Prostate gland (tissue), 2 donors: ENCODE measurements at regions not wholly inside any gene's neighbourhood (a gene's known extent, or its start where the extent isn't known, plus 50 kb on each side); places are given as distances from the start of the nearest gene placed in this dataset.

Experiments used
- DNase-seq: peaks from one replicate; pipeline ENCODE4 v3.0.0-alpha.2; 2019; ENCODE audit warnings: low spot score
- H3K27ac ChIP-seq, 2 donors: fragments of 200-600 bp; sonication (generic); 2 replicates each; pipeline ENCODE4 v1.5.1; 2017 to 2019
- H3K27me3 ChIP-seq: fragments of 200-600 bp; sonication (generic); replicated peaks from 2 replicates; pipeline ENCODE4 v1.5.1; 2019; ENCODE audit not compliant: insufficient read depth
- H3K36me3 ChIP-seq, 2 donors: fragments of 200-600 bp; sonication (generic); 1 replicate in 1 of 2; 2 replicates in 1 of 2; pipeline versions ENCODE4 v1.5.1 to v1.8.1; 2017 to 2019
- H3K4me1 ChIP-seq: fragments of 200-600 bp; sonication (generic); replicated peaks from 2 replicates; pipeline ENCODE4 v1.5.1; 2019
- H3K4me3 ChIP-seq, 2 donors: fragments of 200-600 bp; sonication (generic); 2 replicates each; pipeline ENCODE4 v1.5.1; 2017 to 2019
- H3K9me3 ChIP-seq: fragments of 200-600 bp; sonication (generic); 2 replicates; pipeline ENCODE4 v1.5.1; 2017
- POLR2A ChIP-seq: fragments of 450-650 bp; IDR thresholded peaks from one replicate; pipeline ENCODE4 v1.6.1; 2016; ENCODE audit warnings: antibody characterized with exemption, mild to moderate bottlenecking
- POLR2AphosphoS5 ChIP-seq: sonication (generic); formaldehyde crosslinking; IDR thresholded peaks from one replicate; pipeline ENCODE4 v1.6.1; 2017; ENCODE audit warnings: antibody characterized with exemption
- WGBS: methylation state at CpG from one replicate; pipeline ENCODE4 v1.1.5; 2018; 5-methylcytosine and 5-hydroxymethylcytosine counted together
- intact Hi-C: fragments of 100-400 bp; cut with DNase I; formaldehyde crosslinking; loops from one replicate; pipeline ENCODE4 v1.14.2; 2022
- TF ChIP-seq, protein P1 (sequence below), 4 experiments: fragments of 200-600 bp in 2 of 4; fragments of 450-650 bp in 2 of 4; sonication (generic) in 2 of 4; IDR thresholded peaks; 1 replicate in 3 of 4; 2 replicates in 1 of 4; pipeline ENCODE4 v1.5.1; 2016 to 2019; ENCODE audit warnings: antibody characterized with exemption in 4 of 4, mild to moderate bottlenecking in 2 of 4, moderate library complexity in 2 of 4

DNA sequence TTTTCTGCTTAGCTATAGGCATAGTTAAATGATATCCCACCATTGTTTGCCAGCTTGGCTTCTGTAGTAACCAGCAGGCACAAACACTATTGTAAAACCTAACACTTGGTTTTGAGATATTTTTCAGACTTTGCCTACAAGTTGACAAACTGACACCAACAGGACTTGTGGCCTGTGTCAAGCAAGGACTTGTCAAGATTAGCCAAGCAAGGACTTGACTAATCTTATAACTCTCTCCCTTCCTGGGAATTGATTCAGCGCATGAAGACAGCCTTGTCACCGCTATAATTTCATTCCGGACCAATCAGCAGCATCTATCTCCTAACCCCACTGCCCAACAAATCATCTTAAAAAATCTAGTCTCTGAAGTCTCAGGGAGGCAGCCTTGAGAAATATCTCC lies 72.7 kb upstream of the SLITRK1 start:
- 94% methylated on average over 3 of the region's 3 CpGs for WGBS
- no peaks in the 10 kb centered on the region for H3K4me1 ChIP-seq
- TF ChIP-seq POLR2A (no peak), POLR2AphosphoS5 (no peak)
- TF ChIP-seq, protein P1, sequence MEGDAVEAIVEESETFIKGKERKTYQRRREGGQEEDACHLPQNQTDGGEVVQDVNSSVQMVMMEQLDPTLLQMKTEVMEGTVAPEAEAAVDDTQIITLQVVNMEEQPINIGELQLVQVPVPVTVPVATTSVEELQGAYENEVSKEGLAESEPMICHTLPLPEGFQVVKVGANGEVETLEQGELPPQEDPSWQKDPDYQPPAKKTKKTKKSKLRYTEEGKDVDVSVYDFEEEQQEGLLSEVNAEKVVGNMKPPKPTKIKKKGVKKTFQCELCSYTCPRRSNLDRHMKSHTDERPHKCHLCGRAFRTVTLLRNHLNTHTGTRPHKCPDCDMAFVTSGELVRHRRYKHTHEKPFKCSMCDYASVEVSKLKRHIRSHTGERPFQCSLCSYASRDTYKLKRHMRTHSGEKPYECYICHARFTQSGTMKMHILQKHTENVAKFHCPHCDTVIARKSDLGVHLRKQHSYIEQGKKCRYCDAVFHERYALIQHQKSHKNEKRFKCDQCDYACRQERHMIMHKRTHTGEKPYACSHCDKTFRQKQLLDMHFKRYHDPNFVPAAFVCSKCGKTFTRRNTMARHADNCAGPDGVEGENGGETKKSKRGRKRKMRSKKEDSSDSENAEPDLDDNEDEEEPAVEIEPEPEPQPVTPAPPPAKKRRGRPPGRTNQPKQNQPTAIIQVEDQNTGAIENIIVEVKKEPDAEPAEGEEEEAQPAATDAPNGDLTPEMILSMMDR (IDR thresholded peaks at IDR 0.05): no peak
- no peaks in the 10 kb centered on the region for H3K36me3 ChIP-seq
- H3K4me3 ChIP-seq: no peak overlapping the region
- no peaks in the 10 kb centered on the region for H3K27me3 ChIP-seq
- intact Hi-C loops: no loop called here
- no peak for DNase-seq
- H3K9me3 ChIP-seq: no peaks in the 10 kb centered on the region
- no peak overlapping the region for H3K27ac ChIP-seq

- no peaks in the 10 kb centered on the region for H3K36me3 ChIP-seq
- 95% methylated on average over 2 of the region's 2 CpGs for WGBS
- no peaks in the 10 kb centered on the region for H3K9me3 ChIP-seq
- TF ChIP-seq, protein P1 (IDR thresholded peaks at IDR 0.05): no peak
- TF ChIP-seq POLR2A (no peak), POLR2AphosphoS5 (no peak)
- H3K27me3 ChIP-seq: no peaks in the 10 kb centered on the region
- no peaks in the 10 kb centered on the region for H3K4me1 ChIP-seq
- no peak overlapping the region for H3K27ac ChIP-seq
- intact Hi-C loops: no loop called here
- H3K4me3 ChIP-seq: no peak overlapping the region
- DNase-seq: no peak
Measured at GRCh38 chr13:83953916-83954315, 71.6 kb upstream of the SLITRK1 start.

- WGBS: 48% methylated on average over 1 of the region's 1 CpG
- Histone ChIP-seq H3K4me1 (no peaks in the 10 kb centered on the region), H3K27me3 (no peaks in the 10 kb centered on the region), H3K27ac (no peak overlapping the region), H3K4me3 (no peak overlapping the region), H3K36me3 (no peaks in the 10 kb centered on the region), H3K9me3 (no peaks in the 10 kb centered on the region)
- DNase-seq: no peak
- TF ChIP-seq POLR2A (no peak), POLR2AphosphoS5 (no peak)
- TF ChIP-seq, protein P1 (IDR thresholded peaks at IDR 0.05): no peak
- intact Hi-C loops: no loop called here
Measured at GRCh38 chr13:83950293-83950692, 68.0 kb upstream of the SLITRK1 start.

GRCh38 chr13:83943530-83944279 lies 61.4 kb upstream of the SLITRK1 start:
- H3K27me3 ChIP-seq: no peaks in the 10 kb centered on the region
- intact Hi-C loops: no loop called here
- TF ChIP-seq POLR2AphosphoS5: no peak
- TF ChIP-seq, protein P1 (IDR thresholded peaks at IDR 0.05): no peak
- TF ChIP-seq POLR2A: no peak

GRCh38 chr13:83941701-83942335 lies 59.5 kb upstream of the SLITRK1 start:
- no peaks in the 10 kb centered on the region for H3K27me3 ChIP-seq
- no peak overlapping the region for H3K27ac ChIP-seq
- H3K36me3 ChIP-seq: no peaks in the 10 kb centered on the region
- no peak overlapping the region for H3K4me3 ChIP-seq
- no peaks in the 10 kb centered on the region for H3K9me3 ChIP-seq
- no peak for TF ChIP-seq POLR2A
- TF ChIP-seq POLR2AphosphoS5: no peak
- TF ChIP-seq, protein P1 (IDR thresholded peaks at IDR 0.05): no peak
- 72% methylated on average over 4 of the region's 4 CpGs for WGBS
- H3K4me1 ChIP-seq: no peaks in the 10 kb centered on the region
- intact Hi-C loops: no loop called here
- no peak for DNase-seq

More at GRCh38 chr13:83943530-83944279, 61.4 kb upstream of the SLITRK1 start:
- no peak for DNase-seq
- Histone ChIP-seq H3K4me3 (no peak overlapping the region), H3K4me1 (no peaks in the 10 kb centered on the region), H3K27ac (no peak overlapping the region), H3K9me3 (no peaks in the 10 kb centered on the region), H3K36me3 (no peaks in the 10 kb centered on the region)
- WGBS: 51% methylated on average over 6 of the region's 6 CpGs
